ENCODE measurements at regions not wholly inside any gene's neighbourhood (a gene's known extent, or its start where the extent isn't known, plus 50 kb on each side); places are given as distances from the start of the nearest gene placed in this dataset.

DNA sequence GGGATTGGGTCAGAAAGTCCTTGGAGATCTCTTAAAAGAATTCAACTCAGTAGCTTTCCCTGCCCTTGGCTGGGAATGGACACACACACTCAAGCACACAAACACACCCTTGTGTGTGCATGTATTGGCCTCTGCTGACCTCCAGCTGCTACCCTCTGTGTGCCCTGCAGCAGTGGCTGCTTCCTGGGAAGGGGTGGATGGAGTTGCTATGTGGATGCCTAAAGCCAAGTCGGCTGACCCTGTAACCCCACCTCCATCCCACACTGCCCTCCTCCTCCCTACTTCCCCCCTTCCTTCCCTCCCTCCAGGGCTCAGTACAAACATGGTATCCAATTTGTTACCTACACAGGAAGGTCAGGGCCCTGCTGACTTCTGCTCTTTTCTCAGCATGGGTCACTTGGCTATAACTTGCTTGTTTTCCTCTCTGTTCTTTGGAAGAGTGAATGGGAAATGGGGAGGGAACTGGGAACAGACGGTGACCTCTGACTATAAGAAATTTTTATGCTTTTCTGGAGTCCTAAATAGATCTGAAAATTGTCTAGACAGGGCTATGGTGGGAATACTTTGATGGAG lies 351.6 kb upstream of the TBX3 start:
- TF ChIP-seq, protein P1, sequence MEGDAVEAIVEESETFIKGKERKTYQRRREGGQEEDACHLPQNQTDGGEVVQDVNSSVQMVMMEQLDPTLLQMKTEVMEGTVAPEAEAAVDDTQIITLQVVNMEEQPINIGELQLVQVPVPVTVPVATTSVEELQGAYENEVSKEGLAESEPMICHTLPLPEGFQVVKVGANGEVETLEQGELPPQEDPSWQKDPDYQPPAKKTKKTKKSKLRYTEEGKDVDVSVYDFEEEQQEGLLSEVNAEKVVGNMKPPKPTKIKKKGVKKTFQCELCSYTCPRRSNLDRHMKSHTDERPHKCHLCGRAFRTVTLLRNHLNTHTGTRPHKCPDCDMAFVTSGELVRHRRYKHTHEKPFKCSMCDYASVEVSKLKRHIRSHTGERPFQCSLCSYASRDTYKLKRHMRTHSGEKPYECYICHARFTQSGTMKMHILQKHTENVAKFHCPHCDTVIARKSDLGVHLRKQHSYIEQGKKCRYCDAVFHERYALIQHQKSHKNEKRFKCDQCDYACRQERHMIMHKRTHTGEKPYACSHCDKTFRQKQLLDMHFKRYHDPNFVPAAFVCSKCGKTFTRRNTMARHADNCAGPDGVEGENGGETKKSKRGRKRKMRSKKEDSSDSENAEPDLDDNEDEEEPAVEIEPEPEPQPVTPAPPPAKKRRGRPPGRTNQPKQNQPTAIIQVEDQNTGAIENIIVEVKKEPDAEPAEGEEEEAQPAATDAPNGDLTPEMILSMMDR (IDR thresholded peaks at IDR 0.05), result no peak
- intact Hi-C loops (cut with micrococcal nuclease), result no loop called here
- no peak overlapping the region for H3K4me3 Mint-ChIP-seq

DNA sequence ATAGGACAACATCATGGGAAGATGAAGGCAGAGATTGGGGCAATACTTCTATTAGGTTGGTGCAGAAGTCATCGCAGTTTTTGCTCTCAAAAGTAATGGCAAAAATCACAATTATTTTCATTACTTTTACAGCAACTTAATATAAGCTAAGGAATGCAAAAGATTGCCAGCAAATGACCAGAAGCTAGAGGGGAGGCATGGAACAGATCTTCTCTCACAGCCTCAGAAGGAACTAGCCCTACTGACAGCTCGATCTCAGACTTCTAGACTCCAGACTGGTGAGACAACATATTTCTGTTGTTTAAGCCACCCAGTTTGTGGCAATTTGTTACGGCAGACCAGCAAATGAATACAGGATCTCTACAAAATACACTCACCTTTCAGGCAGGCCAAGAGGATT lies 348.5 kb upstream of the TBX3 start:
- Histone ChIP-seq H3K9ac (ENCODE audit: insufficient read depth, low read length, poor library complexity, severe bottlenecking) (no peak overlapping the region), H2AFZ (ENCODE audit: insufficient read depth, low read depth, low read length, poor library complexity, severe bottlenecking) (no peak overlapping the region), H3K9me3 (replicated peaks in 1 of 2; ENCODE audit: control insufficient read depth in 1 of 2, insufficient read depth in 1 of 2, low read length in 2 of 2) (no peaks in the 10 kb centered on the region), H3K79me2 (ENCODE audit: insufficient read depth, low read length) (no peaks in the 10 kb centered on the region), H3K4me3 (replicated peaks in 1 of 3; ENCODE audit: low read depth in 2 of 3, low read length in 3 of 3) (no peak overlapping the region), H3K36me3 (replicated peaks in 1 of 2; ENCODE audit: control insufficient read depth in 1 of 2, insufficient read depth in 2 of 2, low read length in 2 of 2) (no peaks in the 10 kb centered on the region), H3K4me1 (ENCODE audit: control insufficient read depth in 1 of 2, insufficient read depth in 2 of 2, low read length in 2 of 2) (no peaks in the 10 kb centered on the region), H3K27ac (ENCODE audit: low read depth in 1 of 2, low read length in 2 of 2) (no peak overlapping the region), H3K27me3 (ENCODE audit: control insufficient read depth in 2 of 2, insufficient read depth in 2 of 2, low read length in 2 of 2) (no peaks in the 10 kb centered on the region), H3K4me2 (replicated peaks; ENCODE audit: extremely low read depth, low read length, poor library complexity, severe bottlenecking) (no peak overlapping the region), H4K20me1 (ENCODE audit: insufficient read depth, low read length) (no peaks in the 10 kb centered on the region)
- DNase-seq, result no peak
- Mint-ChIP-seq H3K9me3 (peaks cover 0 to 2% (median 0%) of the 10 kb centered on the region in 7 donors), H3K27ac (no peak overlapping the region), H3K4me3 (no peak overlapping the region), H3K36me3 (no peaks in the 10 kb centered on the region), H3K27me3 (ENCODE audit: low read depth in 3 of 3) (peaks cover 0 to 4% (median 2%) of the 10 kb centered on the region in 3 donors), H3K4me1 (no peaks in the 10 kb centered on the region)
- TF ChIP-seq, protein P1 (IDR thresholded peaks at IDR 0.05), result no peak
- 100% methylated on average over 1 of the region's 3 CpGs for WGBS (ENCODE audit: insufficient coverage)
- intact Hi-C loops (cut with micrococcal nuclease), result no loop called here

More for the DNA sequence above, 351.6 kb upstream of the TBX3 start:
- H3K4me3 ChIP-seq (replicated peaks in 1 of 3; ENCODE audit: low read depth in 2 of 3, low read length in 3 of 3), result no peak overlapping the region
- Mint-ChIP-seq H3K9me3 (peaks cover 0 to 5% (median 0%) of the 10 kb centered on the region in 7 donors), H3K4me1 (no peaks in the 10 kb centered on the region), H3K27me3 (ENCODE audit: low read depth in 3 of 3) (peaks cover 0 to 4% (median 2%) of the 10 kb centered on the region in 3 donors), H3K27ac (no peak overlapping the region), H3K36me3 (no peaks in the 10 kb centered on the region)
- no peak for DNase-seq
- no CpG with 5 or more reads among the region's 2 CpGs for WGBS (ENCODE audit: insufficient coverage)
- H3K27me3 ChIP-seq (ENCODE audit: control insufficient read depth in 2 of 2, insufficient read depth in 2 of 2, low read length in 2 of 2), result no peaks in the 10 kb centered on the region
- no peak overlapping the region for H3K27ac ChIP-seq (ENCODE audit: low read depth in 1 of 2, low read length in 2 of 2)
- no peaks in the 10 kb centered on the region for H3K36me3 ChIP-seq (replicated peaks in 1 of 2; ENCODE audit: control insufficient read depth in 1 of 2, insufficient read depth in 2 of 2, low read length in 2 of 2)
- H4K20me1 ChIP-seq (ENCODE audit: insufficient read depth, low read length), result no peaks in the 10 kb centered on the region
- no peaks in the 10 kb centered on the region for H3K79me2 ChIP-seq (ENCODE audit: insufficient read depth, low read length)
- no peaks in the 10 kb centered on the region for H3K4me1 ChIP-seq (ENCODE audit: control insufficient read depth in 1 of 2, insufficient read depth in 2 of 2, low read length in 2 of 2)
- no peak overlapping the region for H3K4me2 ChIP-seq (replicated peaks; ENCODE audit: extremely low read depth, low read length, poor library complexity, severe bottlenecking)
- no peak overlapping the region for H3K9ac ChIP-seq (ENCODE audit: insufficient read depth, low read length, poor library complexity, severe bottlenecking)
- H3K9me3 ChIP-seq (replicated peaks in 1 of 2; ENCODE audit: control insufficient read depth in 1 of 2, insufficient read depth in 1 of 2, low read length in 2 of 2), result no peaks in the 10 kb centered on the region
- no peak overlapping the region for H2AFZ ChIP-seq (ENCODE audit: insufficient read depth, low read depth, low read length, poor library complexity, severe bottlenecking)
